ENCODE measurements at regions not wholly inside any gene's neighbourhood (a gene's known extent, or its start where the extent isn't known, plus 50 kb on each side); places are given as distances from the start of the nearest gene placed in this dataset.

DNA sequence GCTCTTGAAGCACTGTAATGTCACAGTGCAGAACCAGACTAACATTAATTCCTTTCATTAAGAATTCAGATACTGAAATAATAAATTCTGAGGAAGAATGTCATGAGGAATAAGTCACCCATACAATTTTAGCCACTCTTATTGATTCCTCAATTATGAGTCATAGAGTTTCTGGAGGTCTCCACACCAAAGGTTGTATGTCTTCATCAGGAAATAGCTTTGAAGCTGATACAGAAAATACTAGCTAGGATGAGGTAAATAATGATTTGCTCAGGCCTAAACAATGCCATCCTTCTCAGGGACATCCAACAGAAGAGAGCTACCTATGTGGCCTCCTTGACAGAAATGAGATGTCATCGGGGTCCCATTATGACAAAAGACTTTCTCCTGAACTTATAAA is 238.8 kb downstream of the OR13H1 start:
- TF ChIP-seq CTCF (IDR thresholded peaks at IDR 0.05), result no peak
- no peak for TF ChIP-seq POLR2A (IDR thresholded peaks at IDR 0.05)
